ENCODE measurements at regions not wholly inside any gene's neighbourhood (a gene's known extent, or its start where the extent isn't known, plus 50 kb on each side); places are given as distances from the start of the nearest gene placed in this dataset.
A peak's percentile ranks its signal among the peaks of the same experiment; 100 is the strongest.

GRCh38 chr5:111859533-111860270 is 102.7 kb upstream of the NREP start:
- H3K27ac Mint-ChIP-seq (ENCODE audit: unreplicated experiment): peak overlapping the region; percentile 77
- H3K4me3 Mint-ChIP-seq (ENCODE audit: unreplicated experiment): no peak overlapping the region
- no peaks in the 10 kb centered on the region for H3K27me3 Mint-ChIP-seq (ENCODE audit: unreplicated experiment)
- no peaks in the 10 kb centered on the region for H3K9me3 Mint-ChIP-seq (ENCODE audit: unreplicated experiment)
- H3K4me1 Mint-ChIP-seq (ENCODE audit: unreplicated experiment): peaks cover 37% of the 10 kb centered on the region
- TF ChIP-seq CTCF (IDR thresholded peaks at IDR 0.05): no peak
- DNase-seq (ENCODE audit: extremely low spot score, unreplicated experiment): no peak
- H3K36me3 Mint-ChIP-seq (ENCODE audit: unreplicated experiment): peaks cover 3% of the 10 kb centered on the region

- no peak for TF ChIP-seq CTCF (IDR thresholded peaks at IDR 0.05)
- no peak for DNase-seq (ENCODE audit: extremely low spot score, unreplicated experiment)
- Mint-ChIP-seq H3K9me3 (ENCODE audit: unreplicated experiment) (no peaks in the 10 kb centered on the region), H3K27me3 (ENCODE audit: unreplicated experiment) (no peaks in the 10 kb centered on the region), H3K27ac (ENCODE audit: unreplicated experiment) (peak overlapping the region; percentile 77), H3K4me3 (ENCODE audit: unreplicated experiment) (no peak overlapping the region), H3K36me3 (ENCODE audit: unreplicated experiment) (peaks cover 3% of the 10 kb centered on the region), H3K4me1 (ENCODE audit: unreplicated experiment) (peaks cover 43% of the 10 kb centered on the region)
These were observed 102.0 kb upstream of the NREP start for GRCh38 chr5:111859031-111859430.

DNA sequence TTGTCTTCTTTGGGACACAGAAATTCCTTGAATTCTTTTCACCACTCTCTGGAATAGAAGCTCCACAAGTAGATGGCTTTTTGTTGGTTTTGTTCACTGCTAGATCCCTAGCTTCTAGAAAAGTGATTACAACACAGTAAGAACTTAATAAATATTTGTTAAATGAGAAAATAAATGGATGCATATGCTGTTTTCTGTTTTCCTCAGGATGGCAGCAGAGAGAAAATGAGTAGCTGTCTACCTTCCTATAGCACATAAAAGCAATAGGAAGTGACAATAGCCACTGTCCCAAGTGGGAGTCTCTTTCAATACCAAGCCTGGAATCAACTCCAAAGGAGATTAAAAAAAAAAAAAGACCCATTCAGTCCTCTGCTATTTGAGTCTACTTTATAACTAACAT is 100.6 kb upstream of the NREP start:
- DNase-seq (ENCODE audit: extremely low spot score, unreplicated experiment): no peak
- H3K9me3 Mint-ChIP-seq (ENCODE audit: unreplicated experiment): no peaks in the 10 kb centered on the region
- no peaks in the 10 kb centered on the region for H3K36me3 Mint-ChIP-seq (ENCODE audit: unreplicated experiment)
- no peaks in the 10 kb centered on the region for H3K27me3 Mint-ChIP-seq (ENCODE audit: unreplicated experiment)
- TF ChIP-seq CTCF (IDR thresholded peaks at IDR 0.05): peak; percentile 19
- H3K4me3 Mint-ChIP-seq (ENCODE audit: unreplicated experiment): no peak overlapping the region
- no peak overlapping the region for H3K27ac Mint-ChIP-seq (ENCODE audit: unreplicated experiment)
- peaks cover 53% of the 10 kb centered on the region for H3K4me1 Mint-ChIP-seq (ENCODE audit: unreplicated experiment)

GRCh38 chr5:111856876-111857466 is 100.0 kb upstream of the NREP start:
- Mint-ChIP-seq H3K27me3 (ENCODE audit: unreplicated experiment) (no peaks in the 10 kb centered on the region), H3K4me1 (ENCODE audit: unreplicated experiment) (peaks cover 53% of the 10 kb centered on the region), H3K4me3 (ENCODE audit: unreplicated experiment) (no peak overlapping the region), H3K36me3 (ENCODE audit: unreplicated experiment) (no peaks in the 10 kb centered on the region), H3K27ac (ENCODE audit: unreplicated experiment) (no peak overlapping the region), H3K9me3 (ENCODE audit: unreplicated experiment) (no peaks in the 10 kb centered on the region)
- DNase-seq (ENCODE audit: extremely low spot score, unreplicated experiment): no peak
- TF ChIP-seq CTCF (IDR thresholded peaks at IDR 0.05): no peak

DNA sequence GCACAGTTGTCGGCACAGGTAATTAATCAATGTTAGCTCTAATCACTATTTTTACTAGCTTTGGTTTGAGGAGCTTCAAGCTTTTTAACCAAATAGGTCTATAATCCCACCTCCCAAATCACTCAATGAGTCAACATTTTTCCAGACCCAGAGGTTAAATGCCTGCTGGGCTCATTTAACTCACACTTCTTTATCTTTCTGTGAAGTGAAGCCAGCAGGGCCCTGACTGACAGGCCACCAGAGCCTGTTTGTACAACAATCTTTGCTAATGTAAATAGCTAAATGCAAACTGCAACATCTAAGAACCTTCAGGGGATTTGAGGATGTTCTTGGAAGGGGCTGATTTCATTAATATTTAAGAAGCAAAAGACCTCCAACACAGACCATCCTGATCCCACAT is 98.4 kb upstream of the NREP start:
- Mint-ChIP-seq H3K4me3 (ENCODE audit: unreplicated experiment) (no peak overlapping the region), H3K27ac (ENCODE audit: unreplicated experiment) (peak overlapping the region; percentile 42), H3K27me3 (ENCODE audit: unreplicated experiment) (no peaks in the 10 kb centered on the region), H3K9me3 (ENCODE audit: unreplicated experiment) (no peaks in the 10 kb centered on the region), H3K36me3 (ENCODE audit: unreplicated experiment) (no peaks in the 10 kb centered on the region), H3K4me1 (ENCODE audit: unreplicated experiment) (peaks cover 50% of the 10 kb centered on the region)
- DNase-seq (ENCODE audit: extremely low spot score, unreplicated experiment): no peak
- no peak for TF ChIP-seq CTCF (IDR thresholded peaks at IDR 0.05)

Measured in osteocyte (in vitro differentiated cells).